ENCODE measurements at regions not wholly inside any gene's neighbourhood (a gene's known extent, or its start where the extent isn't known, plus 50 kb on each side); places are given as distances from the start of the nearest gene placed in this dataset.

GRCh38 chr3:78004571-78004970, 964.7 kb downstream of the ROBO2 start:
- Histone ChIP-seq H3K27me3 (no peaks in the 10 kb centered on the region), H3K4me3 (no peak overlapping the region), H3K9me3 (no peaks in the 10 kb centered on the region), H3K4me1 (no peaks in the 10 kb centered on the region), H3K27ac (no peak overlapping the region), H3K36me3 (ENCODE audit: low read depth, missing control alignments) (no peaks in the 10 kb centered on the region)
- no peak for DNase-seq
- TF ChIP-seq POLR2A (IDR thresholded peaks at IDR 0.05) (no peak), CTCF (IDR thresholded peaks at IDR 0.05) (no peak)
- WGBS, 2 donors = 72 to 76% methylated on average over 2 of the region's 2 CpGs
- intact Hi-C loops (cut with DNase I; ENCODE audit: low total_unique reads) = no loop called here

GRCh38 chr3:78013653-78014052, 973.8 kb downstream of the ROBO2 start:
- WGBS, 2 donors = 96 to 97% methylated on average over 1 of the region's 1 CpG
- intact Hi-C loops (cut with DNase I; ENCODE audit: low total_unique reads) = no loop called here
- peaks cover 6% of the 10 kb centered on the region for H3K4me1 ChIP-seq
- no peaks in the 10 kb centered on the region for H3K9me3 ChIP-seq
- H3K36me3 ChIP-seq (ENCODE audit: low read depth, missing control alignments) = no peaks in the 10 kb centered on the region
- TF ChIP-seq POLR2A (IDR thresholded peaks at IDR 0.05) (no peak), CTCF (IDR thresholded peaks at IDR 0.05) (no peak)
- H3K27ac ChIP-seq = no peak overlapping the region
- H3K27me3 ChIP-seq = no peaks in the 10 kb centered on the region
- no peak for DNase-seq
- H3K4me3 ChIP-seq = no peak overlapping the region

- TF ChIP-seq POLR2A (IDR thresholded peaks at IDR 0.05) (no peak), CTCF (IDR thresholded peaks at IDR 0.05) (no peak)
- no peak overlapping the region for H3K4me3 ChIP-seq
- H3K4me1 ChIP-seq = peaks cover 6% of the 10 kb centered on the region
- no peak overlapping the region for H3K27ac ChIP-seq
- no peaks in the 10 kb centered on the region for H3K36me3 ChIP-seq (ENCODE audit: low read depth, missing control alignments)
- no peaks in the 10 kb centered on the region for H3K9me3 ChIP-seq
- no peak for DNase-seq
- intact Hi-C loops (cut with DNase I; ENCODE audit: low total_unique reads) = no loop called here
- H3K27me3 ChIP-seq = no peaks in the 10 kb centered on the region
- 28 to 46% methylated on average over 1 of the region's 1 CpG for WGBS, 2 donors
Measured at GRCh38 chr3:78015856-78016255, 976.0 kb downstream of the ROBO2 start.

- Histone ChIP-seq H3K4me1 (no peaks in the 10 kb centered on the region), H3K4me3 (no peak overlapping the region), H3K9me3 (no peaks in the 10 kb centered on the region), H3K27me3 (no peaks in the 10 kb centered on the region), H3K27ac (no peak overlapping the region), H3K36me3 (ENCODE audit: low read depth, missing control alignments) (no peaks in the 10 kb centered on the region)
- DNase-seq = no peak
- intact Hi-C loops (cut with DNase I; ENCODE audit: low total_unique reads) = no loop called here
- WGBS, 2 donors = 82 to 89% methylated on average over 3 of the region's 3 CpGs
- TF ChIP-seq CTCF (IDR thresholded peaks at IDR 0.05) (no peak), POLR2A (IDR thresholded peaks at IDR 0.05) (no peak)
Measured at GRCh38 chr3:78021710-78022109, 981.8 kb downstream of the ROBO2 start.

- WGBS, 2 donors = 90 to 95% methylated on average over 5 of the region's 5 CpGs
- H3K4me1 ChIP-seq = no peaks in the 10 kb centered on the region
- H3K36me3 ChIP-seq (ENCODE audit: low read depth, missing control alignments) = no peaks in the 10 kb centered on the region
- no peaks in the 10 kb centered on the region for H3K27me3 ChIP-seq
- H3K4me3 ChIP-seq = no peak overlapping the region
- no peak overlapping the region for H3K27ac ChIP-seq
- no peak for DNase-seq
- no peaks in the 10 kb centered on the region for H3K9me3 ChIP-seq
- intact Hi-C loops (cut with DNase I; ENCODE audit: low total_unique reads) = no loop called here
- no peak for TF ChIP-seq POLR2A (IDR thresholded peaks at IDR 0.05)
- TF ChIP-seq CTCF (IDR thresholded peaks at IDR 0.05) = no peak
Measured at GRCh38 chr3:78022232-78022631, 982.3 kb downstream of the ROBO2 start.

Measured in testis (tissue), 2 donors.